Body of pancreas (tissue), 4 donors: ENCODE measurements at regions not wholly inside any gene's neighbourhood (a gene's known extent, or its start where the extent isn't known, plus 50 kb on each side); places are given as distances from the start of the nearest gene placed in this dataset.

Experiments used
- POLR2A ChIP-seq, 3 donors: fragments of 450-650 bp; IDR thresholded peaks; one replicate each; pipeline ENCODE4 v1.6.1; 2016; ENCODE audit warnings: antibody characterized with exemption in 3 of 3, mild to moderate bottlenecking in 2 of 3
- TF ChIP-seq, protein P1 (sequence below), 7 experiments: fragments of 450-650 bp in 4 of 7; fragments of 200-600 bp in 3 of 7; sonication (generic) in 3 of 7; IDR thresholded peaks; one replicate each; pipeline ENCODE4 v1.5.1; 2016 to 2019; ENCODE audit warnings: antibody characterized with exemption in 7 of 7

DNA sequence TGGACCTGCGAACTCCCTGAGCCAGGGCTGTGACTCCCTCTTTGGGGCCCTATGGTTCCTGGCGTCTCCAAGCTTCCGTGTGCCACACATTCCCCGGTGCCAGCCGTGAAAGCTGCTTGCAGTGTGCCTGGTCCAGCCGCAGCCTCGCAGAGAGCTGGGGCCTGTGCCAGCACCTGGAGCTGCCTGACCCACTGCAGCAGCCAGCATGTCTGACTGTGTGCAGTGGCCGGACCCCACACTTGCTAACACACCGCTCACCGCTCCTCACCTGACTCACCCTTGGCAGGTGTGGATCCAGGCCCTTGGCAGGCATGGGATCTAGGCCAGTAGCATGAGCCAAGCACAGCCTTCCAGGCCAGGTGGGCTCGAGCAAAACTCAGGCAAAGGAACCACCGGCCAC is 227.5 kb downstream of the OTOR start:
- TF ChIP-seq, protein P1, sequence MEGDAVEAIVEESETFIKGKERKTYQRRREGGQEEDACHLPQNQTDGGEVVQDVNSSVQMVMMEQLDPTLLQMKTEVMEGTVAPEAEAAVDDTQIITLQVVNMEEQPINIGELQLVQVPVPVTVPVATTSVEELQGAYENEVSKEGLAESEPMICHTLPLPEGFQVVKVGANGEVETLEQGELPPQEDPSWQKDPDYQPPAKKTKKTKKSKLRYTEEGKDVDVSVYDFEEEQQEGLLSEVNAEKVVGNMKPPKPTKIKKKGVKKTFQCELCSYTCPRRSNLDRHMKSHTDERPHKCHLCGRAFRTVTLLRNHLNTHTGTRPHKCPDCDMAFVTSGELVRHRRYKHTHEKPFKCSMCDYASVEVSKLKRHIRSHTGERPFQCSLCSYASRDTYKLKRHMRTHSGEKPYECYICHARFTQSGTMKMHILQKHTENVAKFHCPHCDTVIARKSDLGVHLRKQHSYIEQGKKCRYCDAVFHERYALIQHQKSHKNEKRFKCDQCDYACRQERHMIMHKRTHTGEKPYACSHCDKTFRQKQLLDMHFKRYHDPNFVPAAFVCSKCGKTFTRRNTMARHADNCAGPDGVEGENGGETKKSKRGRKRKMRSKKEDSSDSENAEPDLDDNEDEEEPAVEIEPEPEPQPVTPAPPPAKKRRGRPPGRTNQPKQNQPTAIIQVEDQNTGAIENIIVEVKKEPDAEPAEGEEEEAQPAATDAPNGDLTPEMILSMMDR (IDR thresholded peaks at IDR 0.05): no peak
- no peak for TF ChIP-seq POLR2A (IDR thresholded peaks at IDR 0.05)
